ENCODE measurements at regions not wholly inside any gene's neighbourhood (a gene's known extent, or its start where the extent isn't known, plus 50 kb on each side); places are given as distances from the start of the nearest gene placed in this dataset.

GRCh38 chr4:169807934-169808509 lies 50.3 kb upstream of the HPF1 start:
- TF ChIP-seq CTCF (IDR thresholded peaks at IDR 0.05) (no peak), POLR2A (IDR thresholded peaks at IDR 0.05) (no peak)
